Liver (tissue), 3 donors: ENCODE measurements at regions not wholly inside any gene's neighbourhood (a gene's known extent, or its start where the extent isn't known, plus 50 kb on each side); places are given as distances from the start of the nearest gene placed in this dataset.

Experiments used
- RAD21 ChIP-seq, 2 donors: IDR thresholded peaks; 2 replicates each; pipeline ENCODE4 v1.6.1; 2016; ENCODE audit warnings: antibody characterized with exemption in 2 of 2, mild to moderate bottlenecking in 2 of 2
- SP1 ChIP-seq: IDR thresholded peaks from 2 replicates; pipeline ENCODE4 v1.6.1; 2018; ENCODE audit warnings: antibody characterized with exemption, mild to moderate bottlenecking
- TF ChIP-seq, protein P1 (sequence below): fragments of 150-350 bp; IDR thresholded peaks from 2 replicates; pipeline ENCODE4 v1.5.1; 2017; ENCODE audit warnings: improper control_type of control experiment, low read depth, low read length; ENCODE audit not compliant: missing input control
- TF ChIP-seq, protein P2 (sequence below): IDR thresholded peaks from 2 replicates; pipeline ENCODE4 v1.6.1; 2016; ENCODE audit warnings: antibody characterized with exemption
- donor health status: healthy.
- donor health status: healthy.

GRCh38 chr4:4712800-4713528 lies 146.5 kb upstream of the MSX1 start:
- TF ChIP-seq, protein P1, sequence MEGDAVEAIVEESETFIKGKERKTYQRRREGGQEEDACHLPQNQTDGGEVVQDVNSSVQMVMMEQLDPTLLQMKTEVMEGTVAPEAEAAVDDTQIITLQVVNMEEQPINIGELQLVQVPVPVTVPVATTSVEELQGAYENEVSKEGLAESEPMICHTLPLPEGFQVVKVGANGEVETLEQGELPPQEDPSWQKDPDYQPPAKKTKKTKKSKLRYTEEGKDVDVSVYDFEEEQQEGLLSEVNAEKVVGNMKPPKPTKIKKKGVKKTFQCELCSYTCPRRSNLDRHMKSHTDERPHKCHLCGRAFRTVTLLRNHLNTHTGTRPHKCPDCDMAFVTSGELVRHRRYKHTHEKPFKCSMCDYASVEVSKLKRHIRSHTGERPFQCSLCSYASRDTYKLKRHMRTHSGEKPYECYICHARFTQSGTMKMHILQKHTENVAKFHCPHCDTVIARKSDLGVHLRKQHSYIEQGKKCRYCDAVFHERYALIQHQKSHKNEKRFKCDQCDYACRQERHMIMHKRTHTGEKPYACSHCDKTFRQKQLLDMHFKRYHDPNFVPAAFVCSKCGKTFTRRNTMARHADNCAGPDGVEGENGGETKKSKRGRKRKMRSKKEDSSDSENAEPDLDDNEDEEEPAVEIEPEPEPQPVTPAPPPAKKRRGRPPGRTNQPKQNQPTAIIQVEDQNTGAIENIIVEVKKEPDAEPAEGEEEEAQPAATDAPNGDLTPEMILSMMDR: no peak
- TF ChIP-seq SP1: no peak
- no peak for TF ChIP-seq RAD21 (IDR thresholded peaks at IDR 0.05)
- TF ChIP-seq, protein P2, sequence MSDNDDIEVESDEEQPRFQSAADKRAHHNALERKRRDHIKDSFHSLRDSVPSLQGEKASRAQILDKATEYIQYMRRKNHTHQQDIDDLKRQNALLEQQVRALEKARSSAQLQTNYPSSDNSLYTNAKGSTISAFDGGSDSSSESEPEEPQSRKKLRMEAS: no peak
